ENCODE measurements at regions not wholly inside any gene's neighbourhood (a gene's known extent, or its start where the extent isn't known, plus 50 kb on each side); places are given as distances from the start of the nearest gene placed in this dataset.

DNA sequence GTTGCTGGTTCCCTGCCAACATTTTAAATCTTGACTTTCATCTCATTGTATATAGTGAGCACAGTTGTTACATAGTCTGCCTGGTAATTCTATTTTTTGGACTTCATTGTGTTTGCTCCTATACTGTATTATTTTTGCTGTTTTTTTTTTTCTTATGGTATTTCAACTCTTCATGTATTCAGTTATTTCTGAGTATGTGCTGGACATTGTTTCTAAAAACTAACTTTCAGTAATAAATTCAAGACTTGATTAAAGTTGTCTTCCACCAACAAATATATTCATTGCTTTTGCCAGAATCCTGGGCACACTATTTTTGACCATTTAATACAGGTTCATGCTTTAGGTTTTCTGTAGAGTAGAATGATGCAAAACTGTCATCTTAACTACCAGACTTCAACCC lies 698.3 kb downstream of the MAFB start:
- TF ChIP-seq EZH2 (IDR thresholded peaks at IDR 0.05; ENCODE audit: borderline replicate concordance, low read depth, low read length, severe bottlenecking) (no peak), FOS (IDR thresholded peaks at IDR 0.05; ENCODE audit: borderline replicate concordance, insufficient read depth, low read length) (no peak), POLR2AphosphoS5 (IDR thresholded peaks at IDR 0.05; ENCODE audit: insufficient read depth, low read depth, low read length) (no peak), POLR2A (IDR thresholded peaks at IDR 0.05; ENCODE audit: low read depth, low read length) (no peak), JUN (IDR thresholded peaks at IDR 0.05; ENCODE audit: borderline replicate concordance, insufficient read depth, insufficient read length, low read depth) (no peak), GATA2 (IDR thresholded peaks at IDR 0.05; ENCODE audit: insufficient read depth, insufficient read length, low read depth, low read length) (no peak), MYC (IDR thresholded peaks at IDR 0.05; ENCODE audit: low read depth, low read length) (no peak)
- TF ChIP-seq, protein P1, sequence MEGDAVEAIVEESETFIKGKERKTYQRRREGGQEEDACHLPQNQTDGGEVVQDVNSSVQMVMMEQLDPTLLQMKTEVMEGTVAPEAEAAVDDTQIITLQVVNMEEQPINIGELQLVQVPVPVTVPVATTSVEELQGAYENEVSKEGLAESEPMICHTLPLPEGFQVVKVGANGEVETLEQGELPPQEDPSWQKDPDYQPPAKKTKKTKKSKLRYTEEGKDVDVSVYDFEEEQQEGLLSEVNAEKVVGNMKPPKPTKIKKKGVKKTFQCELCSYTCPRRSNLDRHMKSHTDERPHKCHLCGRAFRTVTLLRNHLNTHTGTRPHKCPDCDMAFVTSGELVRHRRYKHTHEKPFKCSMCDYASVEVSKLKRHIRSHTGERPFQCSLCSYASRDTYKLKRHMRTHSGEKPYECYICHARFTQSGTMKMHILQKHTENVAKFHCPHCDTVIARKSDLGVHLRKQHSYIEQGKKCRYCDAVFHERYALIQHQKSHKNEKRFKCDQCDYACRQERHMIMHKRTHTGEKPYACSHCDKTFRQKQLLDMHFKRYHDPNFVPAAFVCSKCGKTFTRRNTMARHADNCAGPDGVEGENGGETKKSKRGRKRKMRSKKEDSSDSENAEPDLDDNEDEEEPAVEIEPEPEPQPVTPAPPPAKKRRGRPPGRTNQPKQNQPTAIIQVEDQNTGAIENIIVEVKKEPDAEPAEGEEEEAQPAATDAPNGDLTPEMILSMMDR (IDR thresholded peaks at IDR 0.05; ENCODE audit: extremely low read depth in 1 of 2, insufficient read depth in 1 of 2, low read depth in 1 of 2, low read length in 2 of 2) = no peak
- TF ChIP-seq, protein P2, sequence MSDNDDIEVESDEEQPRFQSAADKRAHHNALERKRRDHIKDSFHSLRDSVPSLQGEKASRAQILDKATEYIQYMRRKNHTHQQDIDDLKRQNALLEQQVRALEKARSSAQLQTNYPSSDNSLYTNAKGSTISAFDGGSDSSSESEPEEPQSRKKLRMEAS (IDR thresholded peaks at IDR 0.05; ENCODE audit: insufficient read depth, insufficient read length) = no peak
- no peak for DNase-seq (ENCODE audit: low read depth, low spot score)
- Histone ChIP-seq H3K9ac (replicated peaks; ENCODE audit: extremely low read depth, insufficient read depth, low read length) (no peak overlapping the region), H4K20me1 (replicated peaks; ENCODE audit: control insufficient read depth, extremely low read depth, insufficient read depth, low read length) (no peaks in the 10 kb centered on the region), H3K27ac (ENCODE audit: insufficient read depth, low read depth, low read length) (no peak overlapping the region), H3K4me2 (ENCODE audit: insufficient read depth, low read length) (no peak overlapping the region), H3K79me2 (ENCODE audit: control insufficient read depth, insufficient read depth, low read length) (no peaks in the 10 kb centered on the region), H3K4me3 (replicated peaks in 1 of 3; ENCODE audit: insufficient read depth in 1 of 3, low read depth in 1 of 3, low read length in 3 of 3) (no peak overlapping the region), H3K36me3 (ENCODE audit: control insufficient read depth in 2 of 2, extremely low read depth in 1 of 2, insufficient read depth in 2 of 2, low read length in 2 of 2) (no peaks in the 10 kb centered on the region), H3K27me3 (ENCODE audit: control insufficient read depth in 2 of 2, insufficient read depth in 2 of 2, low read length in 2 of 2) (no peaks in the 10 kb centered on the region), H3K4me1 (ENCODE audit: control insufficient read depth, extremely low read depth, insufficient read depth, low read length) (no peaks in the 10 kb centered on the region), H2AFZ (ENCODE audit: low read depth, low read length) (no peak overlapping the region), H3K9me3 (replicated peaks; ENCODE audit: control insufficient read depth, insufficient read depth, low read length) (no peaks in the 10 kb centered on the region), H3K9me1 (replicated peaks; ENCODE audit: control insufficient read depth, extremely low read depth, insufficient read depth, low read length) (no peaks in the 10 kb centered on the region)
- ChIA-PET CTCF (no interaction called here), POLR2A (no interaction called here)
- dilution Hi-C loops (cut with MboI; ENCODE audit: extremely low pct_ligation_motif_present, low sequenced_read_pairs) (no loop called here), intact Hi-C loops (cut with micrococcal nuclease) (no loop called here)
- BruUV-seq (replicated peaks) = no TSS peak
- no peak for FAIRE-seq
